Testis (tissue), 2 donors: ENCODE measurements at regions not wholly inside any gene's neighbourhood (a gene's known extent, or its start where the extent isn't known, plus 50 kb on each side); places are given as distances from the start of the nearest gene placed in this dataset.

Experiments
- CTCF ChIP-seq, 3 experiments: fragments of 450-650 bp in 2 of 3; fragments of 200-600 bp in 1 of 3; sonication (generic) in 1 of 3; IDR thresholded peaks; one replicate each; pipeline ENCODE4 v1.5.1; 2016 to 2019; ENCODE audit warnings: antibody characterized with exemption in 3 of 3, mild to moderate bottlenecking in 2 of 3, moderate library complexity in 1 of 3
- POLR2A ChIP-seq: fragments of 450-650 bp; IDR thresholded peaks from one replicate; pipeline ENCODE4 v1.6.1; 2017; ENCODE audit warnings: antibody characterized with exemption, mild to moderate bottlenecking, moderate library complexity

DNA sequence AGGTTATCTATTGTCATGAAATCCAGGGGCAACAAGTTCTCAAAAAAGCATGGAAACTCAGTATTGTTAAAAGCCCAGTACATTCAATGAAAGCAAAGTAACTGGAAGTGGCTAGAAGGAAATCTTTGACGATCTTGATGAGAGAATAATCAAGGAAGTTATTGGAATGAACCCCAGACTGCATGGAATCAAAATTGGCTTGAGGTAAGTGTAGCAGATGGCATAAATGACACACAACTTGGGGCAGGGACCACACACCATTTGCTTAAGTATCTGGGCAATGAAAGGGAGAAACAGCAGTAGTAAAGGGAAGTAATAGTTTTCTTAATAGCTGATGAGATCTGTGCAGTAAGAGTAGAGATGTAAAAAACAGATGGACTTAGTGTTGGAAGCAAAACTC is 238.0 kb downstream of the HS3ST3A1 start:
- TF ChIP-seq POLR2A (no peak), CTCF (IDR thresholded peaks at IDR 0.05) (no peak)
